ENCODE measurements at regions not wholly inside any gene's neighbourhood (a gene's known extent, or its start where the extent isn't known, plus 50 kb on each side); places are given as distances from the start of the nearest gene placed in this dataset.

GRCh38 chr5:168104350-168104749 is 187.1 kb upstream of the WWC1 start:
- peak overlapping the region; percentile 70 for H3K27ac ChIP-seq
- H3K36me3 ChIP-seq (ENCODE audit: insufficient read depth, low read length) = no peaks in the 10 kb centered on the region; the same call in 1 of the 2 replicates
- TF ChIP-seq POLR2AphosphoS5 (IDR thresholded peaks at IDR 0.05; ENCODE audit: borderline replicate concordance, low read depth, low read length) (no peak), EZH2 (IDR thresholded peaks at IDR 0.05) (no peak), FOXP2 (optimal IDR thresholded peaks at IDR 0.05; ENCODE audit: control extremely low read depth, extremely low read length, insufficient read depth) (no peak)
- H3K4me3 ChIP-seq = peak overlapping the region; percentile 48
- H3K9ac ChIP-seq (ENCODE audit: insufficient read length) = no peak overlapping the region
- no peaks in the 10 kb centered on the region for H3K9me3 ChIP-seq (ENCODE audit: low read depth, low read length)
- no peak for DNase-seq (ENCODE audit: low read depth, low spot score)

DNA sequence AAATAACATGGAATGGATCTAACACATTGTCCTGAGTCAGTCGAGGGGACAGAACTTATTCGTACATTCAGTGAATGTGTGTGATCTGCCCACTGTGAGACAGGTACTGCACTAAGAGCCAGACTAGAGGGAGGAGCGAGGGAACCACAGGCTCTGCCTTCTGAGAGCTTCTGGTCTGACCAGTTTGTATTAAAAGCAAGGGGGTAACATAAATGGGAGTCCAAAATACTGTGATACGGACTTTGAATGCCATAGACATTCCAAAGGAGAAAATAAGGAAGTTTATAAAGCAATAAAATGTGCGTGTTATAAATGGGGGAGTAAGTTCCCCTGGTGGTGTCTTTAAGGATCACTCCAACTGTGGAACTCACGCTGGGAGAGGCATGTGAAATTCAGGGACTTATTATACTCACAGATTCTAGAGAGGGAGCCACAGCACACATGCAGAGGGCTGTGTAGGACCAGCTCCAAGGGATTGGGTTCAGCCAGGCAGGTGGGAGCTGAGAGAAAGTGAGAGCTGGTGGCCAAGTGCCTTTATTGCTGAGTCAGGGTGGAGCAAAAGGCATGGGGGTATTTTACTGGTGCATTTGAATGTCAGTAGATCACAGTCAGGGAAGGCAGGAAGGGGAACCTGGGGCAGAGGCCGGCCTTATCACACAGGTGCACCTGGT is 186.5 kb upstream of the WWC1 start:
- TF ChIP-seq POLR2AphosphoS5 (IDR thresholded peaks at IDR 0.05; ENCODE audit: borderline replicate concordance, low read depth, low read length) (no peak), FOXP2 (optimal IDR thresholded peaks at IDR 0.05; ENCODE audit: control extremely low read depth, extremely low read length, insufficient read depth) (no peak), EZH2 (IDR thresholded peaks at IDR 0.05) (no peak)

DNA sequence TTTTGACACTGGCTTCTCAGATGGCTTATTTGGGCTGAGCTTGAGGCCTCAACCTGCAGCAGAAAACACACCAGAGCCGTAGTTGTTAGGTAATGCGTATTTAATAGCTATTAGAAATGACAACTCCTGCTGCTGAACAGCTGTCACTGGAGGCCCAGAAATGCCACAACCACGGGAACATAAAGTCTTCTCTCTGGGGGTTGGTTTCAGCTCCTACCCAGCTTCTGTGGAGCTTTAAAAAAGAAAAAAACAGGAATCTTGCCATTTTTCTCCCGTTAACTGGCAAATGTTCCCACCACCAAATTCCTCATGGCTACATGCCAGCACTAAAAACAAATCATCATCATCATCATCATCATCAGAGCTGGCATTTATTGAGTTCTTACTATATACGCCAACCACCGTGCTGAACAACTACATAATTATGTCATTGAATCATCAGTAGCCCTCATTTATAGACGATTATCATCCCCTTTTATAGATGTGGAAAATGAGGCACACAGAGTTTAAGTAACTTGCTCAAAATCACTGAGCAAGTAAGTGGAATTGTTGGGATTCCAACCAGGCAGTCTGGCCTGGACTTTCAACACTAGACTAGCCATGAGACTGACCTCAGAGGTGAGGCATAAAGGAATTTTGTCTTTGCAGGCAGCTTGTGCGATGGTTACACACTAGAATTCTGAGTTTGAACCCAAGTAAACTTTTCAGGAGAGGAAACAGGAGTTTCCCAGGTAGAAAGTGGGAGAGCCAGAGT is 185.3 kb upstream of the WWC1 start:
- no peak for DNase-seq (ENCODE audit: low read depth, low spot score)
- Histone ChIP-seq H3K9ac (ENCODE audit: insufficient read length) (peak overlapping the region; percentile 5), H3K27ac (peak overlapping the region; percentile 26; the same call in 1 of the 2 replicates), H3K9me3 (ENCODE audit: low read depth, low read length) (no peaks in the 10 kb centered on the region), H3K4me3 (no peak overlapping the region), H3K36me3 (ENCODE audit: insufficient read depth, low read length) (no peaks in the 10 kb centered on the region)
- TF ChIP-seq POLR2AphosphoS5 (IDR thresholded peaks at IDR 0.05; ENCODE audit: borderline replicate concordance, low read depth, low read length) = no peak
- TF ChIP-seq FOXP2 (optimal IDR thresholded peaks at IDR 0.05; ENCODE audit: control extremely low read depth, extremely low read length, insufficient read depth) = no peak
- TF ChIP-seq EZH2 (IDR thresholded peaks at IDR 0.05) = no peak

More for the DNA sequence above, 186.5 kb upstream of the WWC1 start:
- peak overlapping the region; percentile 48 for H3K4me3 ChIP-seq
- H3K36me3 ChIP-seq (ENCODE audit: insufficient read depth, low read length) = no peaks in the 10 kb centered on the region
- H3K9me3 ChIP-seq (ENCODE audit: low read depth, low read length) = no peaks in the 10 kb centered on the region
- peak; percentile 39 for DNase-seq (ENCODE audit: low read depth, low spot score)
- H3K9ac ChIP-seq (ENCODE audit: insufficient read length) = no peak overlapping the region
- H3K27ac ChIP-seq = peak overlapping the region; percentile 70

DNA sequence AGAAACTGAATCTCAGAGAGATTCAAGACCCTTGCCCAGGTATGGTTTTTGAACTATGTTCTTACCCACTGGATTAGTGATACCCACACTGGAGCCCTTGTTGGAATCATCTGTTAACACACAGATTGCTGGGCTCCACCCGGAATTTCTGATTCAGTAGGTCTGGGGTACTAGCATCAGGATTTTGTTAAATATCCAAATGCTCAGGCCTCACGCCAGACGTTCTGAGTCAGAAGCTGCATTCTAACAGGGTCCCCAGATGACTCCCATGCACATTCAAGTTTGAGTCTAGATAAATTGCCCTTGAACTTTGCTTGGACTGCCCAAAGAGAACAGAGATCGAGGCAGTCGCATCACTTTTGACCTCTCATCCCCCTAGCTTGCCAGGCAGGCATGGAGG is 182.0 kb upstream of the WWC1 start:
- Histone ChIP-seq H3K36me3 (ENCODE audit: insufficient read depth, low read length) (no peaks in the 10 kb centered on the region), H3K9me3 (ENCODE audit: low read depth, low read length) (no peaks in the 10 kb centered on the region)
- no peak for TF ChIP-seq EZH2 (IDR thresholded peaks at IDR 0.05)
- no peak for TF ChIP-seq POLR2AphosphoS5 (IDR thresholded peaks at IDR 0.05; ENCODE audit: borderline replicate concordance, low read depth, low read length)
- no peak for TF ChIP-seq FOXP2 (optimal IDR thresholded peaks at IDR 0.05; ENCODE audit: control extremely low read depth, extremely low read length, insufficient read depth)

DNA sequence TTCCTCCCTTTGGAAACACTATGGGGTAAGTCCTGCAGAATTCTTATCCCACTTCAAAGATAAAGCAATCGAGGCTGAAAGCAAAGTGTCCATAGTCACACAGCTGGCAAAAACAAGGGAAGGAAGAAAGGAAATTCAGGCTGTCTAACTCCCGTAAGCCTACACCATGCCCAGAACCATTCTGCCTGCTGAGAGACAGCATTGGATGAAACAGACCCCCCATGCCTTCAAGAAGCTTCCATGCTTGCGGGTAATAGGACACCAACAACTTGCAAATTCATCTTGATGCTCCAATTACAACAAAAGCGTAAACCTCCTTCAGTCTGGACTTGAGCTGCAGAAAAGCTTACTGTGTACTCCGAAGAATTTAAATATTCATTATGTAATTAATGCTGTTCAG is 181.1 kb upstream of the WWC1 start:
- H3K9ac ChIP-seq (ENCODE audit: insufficient read length) = no peak overlapping the region
- H3K4me3 ChIP-seq = no peak overlapping the region
- H3K36me3 ChIP-seq (ENCODE audit: insufficient read depth, low read length) = no peaks in the 10 kb centered on the region
- no peak for DNase-seq (ENCODE audit: low read depth, low spot score)
- H3K27ac ChIP-seq = no peak overlapping the region
- no peak for TF ChIP-seq FOXP2 (optimal IDR thresholded peaks at IDR 0.05; ENCODE audit: control extremely low read depth, extremely low read length, insufficient read depth)
- no peak for TF ChIP-seq EZH2 (IDR thresholded peaks at IDR 0.05)
- TF ChIP-seq POLR2AphosphoS5 (IDR thresholded peaks at IDR 0.05; ENCODE audit: borderline replicate concordance, low read depth, low read length) = no peak
- no peaks in the 10 kb centered on the region for H3K9me3 ChIP-seq (ENCODE audit: low read depth, low read length)

More for the DNA sequence above, 182.0 kb upstream of the WWC1 start:
- H3K9ac ChIP-seq (ENCODE audit: insufficient read length) = no peak overlapping the region
- no peak overlapping the region for H3K4me3 ChIP-seq
- no peak overlapping the region for H3K27ac ChIP-seq
- no peak for DNase-seq (ENCODE audit: low read depth, low spot score)

DNA sequence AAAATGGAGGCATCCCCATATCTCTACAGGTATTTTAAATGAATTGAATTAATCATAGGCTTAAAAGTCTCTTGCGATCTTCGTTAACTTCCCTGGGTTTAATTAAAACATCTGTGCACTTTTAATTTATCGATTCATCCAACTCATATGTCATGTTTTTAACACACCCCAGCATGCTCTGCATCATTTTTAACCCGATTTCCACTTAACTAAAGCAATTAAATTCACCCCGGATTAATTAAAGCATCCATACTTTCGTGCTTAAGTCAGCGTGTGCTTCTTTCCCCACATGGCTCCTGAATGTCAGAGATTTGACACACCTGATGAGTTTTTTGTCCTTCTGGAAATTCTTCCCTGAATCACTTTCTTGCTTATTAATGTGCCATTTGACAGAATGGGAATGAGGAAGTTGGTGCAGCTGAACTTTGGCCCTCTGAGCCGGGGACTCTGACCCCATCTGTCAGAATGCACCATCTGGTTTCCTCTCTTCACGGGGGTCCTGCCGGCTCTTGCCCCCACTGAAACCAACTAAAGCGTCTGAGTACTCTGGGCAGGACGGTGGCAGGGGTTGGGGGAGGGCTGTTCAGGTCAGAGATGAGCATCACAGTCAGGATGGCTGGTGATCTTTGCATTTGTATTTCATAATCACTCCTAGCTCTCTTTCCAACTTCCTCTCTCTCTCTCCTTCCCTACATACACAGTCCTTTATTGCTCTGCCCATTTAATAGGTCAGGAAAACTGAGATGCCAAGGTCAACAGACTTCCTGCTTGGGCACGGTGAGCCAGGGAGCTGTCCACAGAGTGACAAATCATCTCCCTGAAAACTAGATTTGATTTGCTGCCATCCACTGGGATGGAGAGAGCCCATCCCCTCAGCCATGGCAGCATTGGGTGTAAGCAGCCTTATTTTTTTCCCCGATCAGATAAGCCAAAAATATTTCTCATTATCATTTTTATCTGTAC is 180.3 kb upstream of the WWC1 start:
- no peak overlapping the region for H3K4me3 ChIP-seq
- no peaks in the 10 kb centered on the region for H3K36me3 ChIP-seq (ENCODE audit: insufficient read depth, low read length)
- DNase-seq (ENCODE audit: low read depth, low spot score) = no peak

GRCh38 chr5:168114444-168115017 is 176.9 kb upstream of the WWC1 start:
- Histone ChIP-seq H3K4me3 (no peak overlapping the region), H3K36me3 (ENCODE audit: insufficient read depth, low read length) (no peaks in the 10 kb centered on the region; the same call in 1 of the 2 replicates), H3K9ac (ENCODE audit: insufficient read length) (no peak overlapping the region), H3K9me3 (ENCODE audit: low read depth, low read length) (no peaks in the 10 kb centered on the region), H3K27ac (no peak overlapping the region)
- no peak for TF ChIP-seq POLR2AphosphoS5 (IDR thresholded peaks at IDR 0.05; ENCODE audit: borderline replicate concordance, low read depth, low read length)
- no peak for TF ChIP-seq EZH2 (IDR thresholded peaks at IDR 0.05)
- no peak for TF ChIP-seq FOXP2 (optimal IDR thresholded peaks at IDR 0.05; ENCODE audit: control extremely low read depth, extremely low read length, insufficient read depth)
- peak; percentile 14 for DNase-seq (ENCODE audit: low read depth, low spot score)

More for the DNA sequence above, 180.3 kb upstream of the WWC1 start:
- Histone ChIP-seq H3K27ac (no peak overlapping the region), H3K9ac (ENCODE audit: insufficient read length) (no peak overlapping the region), H3K9me3 (ENCODE audit: low read depth, low read length) (no peaks in the 10 kb centered on the region)
- TF ChIP-seq EZH2 (IDR thresholded peaks at IDR 0.05) (no peak), POLR2AphosphoS5 (IDR thresholded peaks at IDR 0.05; ENCODE audit: borderline replicate concordance, low read depth, low read length) (no peak), FOXP2 (optimal IDR thresholded peaks at IDR 0.05; ENCODE audit: control extremely low read depth, extremely low read length, insufficient read depth) (no peak)
